Gastrocnemius medialis (tissue), 4 donors: ENCODE measurements at regions not wholly inside any gene's neighbourhood (a gene's known extent, or its start where the extent isn't known, plus 50 kb on each side); places are given as distances from the start of the nearest gene placed in this dataset.

Experiments
- POLR2A ChIP-seq, 2 donors: fragments of 450-650 bp; IDR thresholded peaks; one replicate each; pipeline ENCODE4 v1.6.1; 2017; ENCODE audit warnings: antibody characterized with exemption in 2 of 2, mild to moderate bottlenecking in 2 of 2, moderate library complexity in 2 of 2
- TF ChIP-seq, protein P1 (sequence below), 5 experiments: fragments of 450-650 bp in 3 of 5; fragments of 200-600 bp in 2 of 5; sonication (generic) in 2 of 5; IDR thresholded peaks in 4 of 5; conservative IDR thresholded peaks in 1 of 5; 1 replicate in 4 of 5; 2 replicates in 1 of 5; pipeline ENCODE4 v1.5.1; 2016 to 2019; ENCODE audit warnings: antibody characterized with exemption in 5 of 5, mild to moderate bottlenecking in 3 of 5, moderate library complexity in 3 of 5

DNA sequence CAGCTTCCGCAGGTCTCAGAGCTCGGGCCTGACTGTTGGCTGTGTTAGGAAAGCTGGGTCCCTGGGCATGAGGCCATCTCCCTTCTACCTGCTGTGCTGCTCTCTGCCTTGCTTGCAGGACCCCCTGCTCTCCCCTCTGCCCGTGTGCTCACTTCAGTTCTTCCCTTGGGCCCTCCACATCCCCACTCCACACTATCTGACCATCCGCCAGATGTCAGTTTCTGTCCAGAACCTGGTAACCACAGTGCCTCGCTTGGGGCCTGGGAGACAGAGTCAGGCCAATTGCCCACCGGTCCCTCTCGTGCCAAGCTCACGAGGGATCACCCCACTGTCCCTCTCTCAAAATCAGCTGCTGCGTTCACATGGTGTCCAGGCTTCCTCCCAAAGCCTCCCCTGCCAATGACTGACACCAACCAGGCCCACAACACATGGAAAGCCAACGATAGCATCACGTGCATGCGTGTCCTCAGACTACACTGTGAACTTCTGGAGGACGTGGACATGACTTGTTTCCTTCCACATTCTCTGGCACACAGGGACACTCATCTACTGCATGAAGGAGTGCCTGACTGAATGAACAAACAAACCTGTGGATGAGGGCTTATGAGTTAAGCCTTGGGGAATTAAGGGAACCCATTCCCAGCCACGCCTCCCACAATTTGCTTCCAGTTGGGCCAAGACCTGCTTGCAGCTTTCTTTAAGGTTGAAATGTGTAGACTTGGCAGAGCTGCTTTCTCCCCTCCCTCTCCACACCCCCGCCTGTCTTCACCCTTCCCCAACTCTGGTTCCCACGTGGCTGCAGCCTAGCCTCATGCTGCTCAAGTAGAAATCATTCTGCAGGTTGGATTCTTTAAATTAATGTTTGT is 72.5 kb upstream of the ZNF423 start:
- no peak for TF ChIP-seq POLR2A (IDR thresholded peaks at IDR 0.05)
- TF ChIP-seq, protein P1, sequence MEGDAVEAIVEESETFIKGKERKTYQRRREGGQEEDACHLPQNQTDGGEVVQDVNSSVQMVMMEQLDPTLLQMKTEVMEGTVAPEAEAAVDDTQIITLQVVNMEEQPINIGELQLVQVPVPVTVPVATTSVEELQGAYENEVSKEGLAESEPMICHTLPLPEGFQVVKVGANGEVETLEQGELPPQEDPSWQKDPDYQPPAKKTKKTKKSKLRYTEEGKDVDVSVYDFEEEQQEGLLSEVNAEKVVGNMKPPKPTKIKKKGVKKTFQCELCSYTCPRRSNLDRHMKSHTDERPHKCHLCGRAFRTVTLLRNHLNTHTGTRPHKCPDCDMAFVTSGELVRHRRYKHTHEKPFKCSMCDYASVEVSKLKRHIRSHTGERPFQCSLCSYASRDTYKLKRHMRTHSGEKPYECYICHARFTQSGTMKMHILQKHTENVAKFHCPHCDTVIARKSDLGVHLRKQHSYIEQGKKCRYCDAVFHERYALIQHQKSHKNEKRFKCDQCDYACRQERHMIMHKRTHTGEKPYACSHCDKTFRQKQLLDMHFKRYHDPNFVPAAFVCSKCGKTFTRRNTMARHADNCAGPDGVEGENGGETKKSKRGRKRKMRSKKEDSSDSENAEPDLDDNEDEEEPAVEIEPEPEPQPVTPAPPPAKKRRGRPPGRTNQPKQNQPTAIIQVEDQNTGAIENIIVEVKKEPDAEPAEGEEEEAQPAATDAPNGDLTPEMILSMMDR (IDR thresholded peaks at IDR 0.05 in 4 of 5, conservative IDR thresholded peaks at IDR 0.05 in 1 of 5), result no peak
